Breast epithelium (tissue), 3 donors: ENCODE measurements at regions not wholly inside any gene's neighbourhood (a gene's known extent, or its start where the extent isn't known, plus 50 kb on each side); places are given as distances from the start of the nearest gene placed in this dataset.

Source experiments
- POLR2A ChIP-seq: fragments of 450-650 bp; IDR thresholded peaks from one replicate; pipeline ENCODE4 v1.6.1; 2016; ENCODE audit warnings: antibody characterized with exemption, mild to moderate bottlenecking, moderate library complexity
- TF ChIP-seq, protein P1 (sequence below), 3 donors: fragments of 450-650 bp; IDR thresholded peaks; one replicate each; pipeline ENCODE4 v1.5.1; 2016 to 2017; ENCODE audit warnings: antibody characterized with exemption in 3 of 3, mild to moderate bottlenecking in 3 of 3, moderate library complexity in 3 of 3

GRCh38 chr2:234333168-234334130, 163.4 kb downstream of the ARL4C start:
- TF ChIP-seq, protein P1, sequence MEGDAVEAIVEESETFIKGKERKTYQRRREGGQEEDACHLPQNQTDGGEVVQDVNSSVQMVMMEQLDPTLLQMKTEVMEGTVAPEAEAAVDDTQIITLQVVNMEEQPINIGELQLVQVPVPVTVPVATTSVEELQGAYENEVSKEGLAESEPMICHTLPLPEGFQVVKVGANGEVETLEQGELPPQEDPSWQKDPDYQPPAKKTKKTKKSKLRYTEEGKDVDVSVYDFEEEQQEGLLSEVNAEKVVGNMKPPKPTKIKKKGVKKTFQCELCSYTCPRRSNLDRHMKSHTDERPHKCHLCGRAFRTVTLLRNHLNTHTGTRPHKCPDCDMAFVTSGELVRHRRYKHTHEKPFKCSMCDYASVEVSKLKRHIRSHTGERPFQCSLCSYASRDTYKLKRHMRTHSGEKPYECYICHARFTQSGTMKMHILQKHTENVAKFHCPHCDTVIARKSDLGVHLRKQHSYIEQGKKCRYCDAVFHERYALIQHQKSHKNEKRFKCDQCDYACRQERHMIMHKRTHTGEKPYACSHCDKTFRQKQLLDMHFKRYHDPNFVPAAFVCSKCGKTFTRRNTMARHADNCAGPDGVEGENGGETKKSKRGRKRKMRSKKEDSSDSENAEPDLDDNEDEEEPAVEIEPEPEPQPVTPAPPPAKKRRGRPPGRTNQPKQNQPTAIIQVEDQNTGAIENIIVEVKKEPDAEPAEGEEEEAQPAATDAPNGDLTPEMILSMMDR (IDR thresholded peaks at IDR 0.05) = no peak
- no peak for TF ChIP-seq POLR2A
